GM21367 (cell line): ENCODE measurements at regions not wholly inside any gene's neighbourhood (a gene's known extent, or its start where the extent isn't known, plus 50 kb on each side); places are given as distances from the start of the nearest gene placed in this dataset.
A peak's percentile ranks its signal among the peaks of the same experiment; 100 is the strongest.

Experiments used
- ATAC-seq: cut with Tn5 transposase; IDR thresholded peaks from one replicate; pipeline ENCODE4 v1.9.1; 2021; ENCODE audit not compliant: unreplicated experiment

GRCh38 chr2:150909613-150910012 lies 352.1 kb downstream of the RBM43 start:
- ATAC-seq = no peak

DNA sequence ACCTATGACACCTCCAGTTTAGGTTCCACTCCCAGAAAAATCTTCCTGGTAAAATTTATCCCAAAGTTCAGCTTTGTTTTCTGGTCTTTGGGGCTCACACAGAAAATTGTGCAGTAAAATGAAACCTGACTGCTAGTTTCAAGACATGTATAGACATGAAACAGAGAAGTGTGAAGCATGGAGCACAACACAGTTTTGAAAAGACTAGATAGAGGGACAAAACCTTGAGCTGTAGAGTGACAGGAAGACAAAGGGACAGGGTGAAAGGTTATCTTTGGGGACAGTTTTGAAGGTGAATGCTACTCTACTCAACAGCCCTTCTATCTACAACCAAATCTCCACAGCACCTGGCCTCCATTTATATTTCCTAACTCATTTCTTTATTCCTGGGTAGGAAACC lies 352.6 kb downstream of the RBM43 start:
- peak; percentile 76 for ATAC-seq

GRCh38 chr2:150907466-150907865 lies 354.2 kb downstream of the RBM43 start:
- ATAC-seq = no peak

DNA sequence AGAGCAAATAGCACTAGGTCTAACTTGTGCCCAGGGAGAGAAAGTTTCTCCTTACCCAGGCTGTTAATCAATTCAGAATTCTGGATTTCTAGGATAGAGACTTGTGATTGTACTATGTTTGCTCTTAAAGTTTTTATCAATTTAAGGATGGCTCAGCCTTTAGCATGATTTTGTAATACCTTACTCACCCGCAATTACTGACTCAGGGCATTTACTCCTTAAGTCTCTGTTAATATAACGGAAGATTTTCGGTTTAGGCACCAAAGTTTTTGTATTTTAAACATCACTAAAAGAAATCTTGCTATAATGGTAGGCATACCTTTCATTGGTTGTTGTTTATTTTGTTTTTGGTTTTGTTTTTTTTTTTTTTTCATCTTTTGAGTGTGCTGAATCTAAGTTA lies 358.2 kb downstream of the RBM43 start:
- ATAC-seq = no peak

- ATAC-seq = no peak
Observed at GRCh38 chr2:150903055-150903454, 358.6 kb downstream of the RBM43 start.

DNA sequence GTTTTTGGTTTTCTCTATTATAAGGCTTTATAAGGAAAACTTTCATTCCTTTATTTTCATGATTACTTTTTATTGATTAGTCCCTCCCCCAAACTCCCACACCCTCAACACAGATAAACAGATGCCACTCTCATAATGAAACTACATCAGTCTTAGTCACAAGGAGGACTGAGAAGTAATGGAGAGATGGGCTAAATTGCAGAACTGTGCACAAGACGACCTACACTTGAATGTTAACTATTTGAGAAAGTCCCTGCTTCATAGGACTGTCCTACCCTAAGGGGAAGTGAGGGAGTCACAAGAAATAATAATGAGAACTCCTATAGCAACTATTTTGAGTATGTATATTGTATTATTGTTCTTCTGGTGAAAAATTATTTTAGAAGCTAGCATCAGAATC lies 360.8 kb downstream of the RBM43 start:
- ATAC-seq = no peak

- no peak for ATAC-seq
Observed at GRCh38 chr2:150895968-150896367, 365.7 kb downstream of the RBM43 start.

GRCh38 chr2:150889141-150889540 lies 372.5 kb downstream of the RBM43 start:
- ATAC-seq = no peak

DNA sequence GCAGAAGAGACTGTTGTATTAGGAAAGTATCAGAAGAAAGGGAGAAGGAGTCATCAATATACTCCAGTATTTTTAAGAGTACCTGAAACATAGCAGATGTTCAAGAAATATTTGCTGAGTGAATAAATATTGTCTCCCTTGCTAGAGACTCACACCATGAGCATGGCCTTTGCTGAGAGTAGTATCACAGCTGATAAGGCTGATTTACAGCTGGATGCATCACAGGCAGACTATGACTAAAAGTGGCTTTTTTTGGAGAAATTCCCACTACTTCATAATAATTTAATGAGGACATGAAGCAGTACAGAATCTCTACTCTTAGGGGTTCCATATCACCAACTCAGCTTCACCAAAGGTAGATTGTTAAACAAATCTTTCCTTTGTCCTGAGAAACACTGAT lies 373.3 kb downstream of the RBM43 start:
- no peak for ATAC-seq

DNA sequence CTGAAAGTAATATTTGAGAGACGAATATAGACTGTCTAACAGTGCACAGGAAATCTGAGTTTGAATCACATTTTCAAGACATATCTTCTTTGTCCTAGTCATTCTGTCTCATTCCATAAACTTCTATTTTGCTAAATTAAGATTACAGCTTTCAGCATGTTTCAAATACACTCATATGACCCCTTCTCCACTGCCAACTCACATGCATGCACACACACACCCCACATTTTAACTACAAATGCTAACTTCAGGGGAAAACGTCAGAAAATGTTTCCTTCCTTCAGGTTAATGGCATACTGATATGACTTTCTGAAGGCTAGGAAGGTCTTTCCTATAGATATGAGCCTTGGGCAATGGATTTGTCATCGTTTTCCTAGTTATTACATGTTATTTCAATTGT lies 373.7 kb downstream of the RBM43 start:
- ATAC-seq = no peak

DNA sequence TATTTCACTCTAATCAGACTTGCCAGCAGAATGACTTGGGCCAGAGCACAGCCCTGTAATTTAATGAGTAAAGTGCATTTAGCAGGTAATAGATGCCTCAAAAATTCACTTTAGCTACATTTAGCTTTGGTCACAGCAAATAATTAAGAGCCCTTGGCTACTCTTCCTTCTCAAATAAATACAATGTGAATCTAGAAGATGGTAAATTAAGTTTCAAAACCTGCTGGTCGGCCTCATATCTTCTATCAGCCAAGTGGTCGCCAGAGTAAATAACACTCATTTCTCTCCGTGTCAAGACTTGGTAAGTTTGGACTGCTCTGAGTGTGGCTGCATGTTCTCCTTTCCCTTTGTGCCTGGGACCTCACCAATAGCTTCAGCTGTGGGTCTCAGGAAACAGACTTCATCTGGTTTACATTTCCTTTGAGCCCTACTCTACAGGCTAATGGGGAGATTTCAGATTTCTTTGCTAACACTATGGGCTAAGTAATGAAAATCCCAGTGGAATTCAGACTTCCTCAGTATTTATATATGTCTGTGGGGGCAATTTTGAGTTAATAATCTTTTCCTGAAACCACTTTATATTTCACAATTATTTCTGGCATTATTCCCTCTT lies 375.8 kb downstream of the RBM43 start:
- ATAC-seq = no peak

DNA sequence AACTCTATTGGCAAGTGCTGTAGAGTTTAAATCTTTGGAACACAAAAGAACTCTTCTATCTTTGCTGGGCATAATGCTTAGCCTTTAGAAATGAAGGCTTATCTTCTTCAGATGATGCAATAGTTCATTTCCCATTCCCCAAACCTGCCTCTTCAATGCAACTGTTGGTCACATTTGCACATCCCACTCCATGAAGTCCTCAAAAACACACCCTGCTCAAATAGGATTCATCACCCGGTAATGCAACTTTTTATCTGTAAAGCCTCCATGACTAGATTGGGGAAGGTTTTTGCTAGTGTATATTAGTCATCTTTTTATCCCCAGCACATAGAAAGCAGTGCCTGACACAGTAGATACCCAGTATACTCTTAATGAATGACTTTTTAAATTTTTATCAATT lies 376.4 kb downstream of the RBM43 start:
- ATAC-seq = no peak

- no peak for ATAC-seq
Observed at GRCh38 chr2:150883613-150883895, 378.1 kb downstream of the RBM43 start.

DNA sequence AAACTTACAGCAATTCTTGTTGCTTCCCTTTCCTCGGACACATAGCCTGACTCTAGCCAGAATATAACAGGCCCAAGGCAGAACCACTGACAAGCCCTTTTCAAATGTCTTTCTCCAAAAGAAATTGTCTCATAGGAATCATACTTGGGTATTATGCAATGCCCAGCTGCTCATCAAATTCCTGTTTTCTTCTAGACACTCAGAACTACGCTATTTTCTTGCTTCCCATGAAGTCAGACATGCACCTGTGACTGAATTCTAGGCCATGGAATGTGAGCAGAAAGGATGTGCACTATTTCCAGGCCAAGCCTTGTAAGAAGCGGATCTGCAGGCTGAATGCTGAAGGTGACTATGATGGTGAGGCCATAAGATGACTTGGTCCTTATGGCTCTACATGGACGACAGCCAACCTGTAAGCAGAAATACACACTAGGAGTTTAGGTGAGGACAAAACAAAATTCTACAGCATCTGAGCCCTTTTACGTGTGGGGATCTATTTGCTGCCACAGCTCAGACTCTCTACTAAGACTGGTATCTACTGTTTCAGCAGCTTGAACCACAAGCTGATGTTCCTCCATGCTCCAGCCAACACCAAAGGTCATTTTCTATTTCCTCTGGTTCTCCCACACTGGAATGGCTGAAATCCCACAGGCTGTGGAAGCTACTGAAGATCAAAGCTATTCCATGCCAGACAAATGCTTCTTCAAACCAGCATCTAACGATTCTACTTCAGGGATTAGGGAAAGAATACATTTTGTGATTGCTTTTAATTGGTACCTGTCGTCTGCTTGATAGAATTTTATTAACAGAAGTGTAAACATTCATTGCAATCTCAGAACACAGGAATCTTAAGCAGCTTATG lies 378.7 kb downstream of the RBM43 start:
- no peak for ATAC-seq

- no peak for ATAC-seq
Observed at GRCh38 chr2:150880986-150881385, 380.7 kb downstream of the RBM43 start.

- ATAC-seq = no peak
Observed at GRCh38 chr2:150878356-150878755, 383.3 kb downstream of the RBM43 start.

- no peak for ATAC-seq
Observed at GRCh38 chr2:150876251-150876950, 385.3 kb downstream of the RBM43 start.

GRCh38 chr2:150873396-150873772 lies 385.9 kb upstream of the RND3 start:
- ATAC-seq = no peak

DNA sequence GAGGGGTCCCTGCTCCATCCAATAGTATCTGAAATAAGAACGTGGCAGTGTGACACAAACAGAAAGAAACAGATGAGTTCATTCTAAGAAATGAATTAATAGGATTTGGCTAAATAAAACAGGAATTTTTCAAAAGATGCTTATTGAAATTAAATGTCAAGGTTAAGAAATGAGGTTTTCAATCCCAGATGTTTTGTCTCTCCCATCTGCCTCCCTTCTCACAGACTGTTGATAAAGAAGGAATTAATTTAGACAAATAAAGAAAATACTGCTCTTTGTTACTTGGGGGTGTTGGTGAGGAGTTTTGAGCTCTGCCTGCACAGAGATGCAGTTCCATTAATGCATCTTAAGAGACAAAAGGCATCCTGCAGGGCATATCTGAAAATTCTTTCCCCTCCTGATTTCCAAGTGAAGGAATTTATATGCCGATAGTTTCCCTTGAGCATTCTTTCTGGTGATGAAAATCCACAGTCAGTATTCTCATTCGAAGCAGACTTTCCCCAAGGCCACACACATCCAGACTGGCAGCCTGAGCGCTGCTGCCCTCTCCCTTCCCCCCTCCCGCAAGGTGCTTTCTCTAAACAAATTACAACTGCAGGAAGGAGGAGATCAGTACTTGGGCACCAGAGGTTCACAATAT lies 385.4 kb upstream of the RND3 start:
- ATAC-seq = no peak

DNA sequence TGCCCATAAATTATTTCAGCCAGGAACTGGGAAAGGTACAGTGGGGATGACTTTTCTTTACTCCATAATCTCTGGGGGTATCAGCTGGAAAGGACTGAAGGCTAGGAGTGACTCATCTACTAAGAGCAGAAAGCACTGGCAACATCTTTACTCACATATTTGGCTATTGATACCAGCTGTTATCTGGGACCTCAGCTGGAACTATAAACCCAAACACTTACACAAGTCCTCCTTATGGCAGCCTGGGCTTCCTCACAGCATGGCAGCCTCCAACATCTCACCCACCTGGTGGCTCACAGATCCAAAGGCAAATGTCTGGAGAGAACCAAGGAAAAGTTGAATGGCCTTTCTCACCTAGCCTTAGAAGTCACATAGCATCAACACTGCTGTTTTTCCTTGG lies 379.0 kb upstream of the RND3 start:
- ATAC-seq = no peak

DNA sequence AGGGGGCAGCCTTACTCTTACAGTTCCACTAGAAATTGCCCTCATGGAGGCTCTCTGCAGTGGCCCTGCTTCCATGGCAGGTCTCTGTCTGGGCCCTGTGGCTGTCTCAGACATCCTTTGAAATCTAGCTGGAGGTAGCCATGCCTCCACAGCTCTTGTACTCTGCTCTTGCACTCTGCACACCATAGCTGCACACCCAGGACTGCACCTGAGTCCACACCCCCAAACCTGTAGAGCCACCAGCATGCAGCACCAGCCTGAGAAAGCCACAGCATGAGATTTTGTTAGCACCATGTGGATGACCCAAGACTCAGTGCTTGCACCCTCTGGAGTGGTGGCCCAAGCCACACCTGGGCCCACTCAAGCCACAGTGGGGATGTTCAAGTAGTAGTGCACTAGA lies 376.2 kb upstream of the RND3 start:
- no peak for ATAC-seq

- ATAC-seq = no peak
Observed at GRCh38 chr2:150860301-150860700, 372.8 kb upstream of the RND3 start.
